Cardiac fibroblast (primary cell): ENCODE measurements at regions not wholly inside any gene's neighbourhood (a gene's known extent, or its start where the extent isn't known, plus 50 kb on each side); places are given as distances from the start of the nearest gene placed in this dataset.
A peak's percentile ranks its signal among the peaks of the same experiment; 100 is the strongest.

ENCODE experiments used
- DNase-seq, 2 donors: peaks; one replicate each; pipeline versions ENCODE4 v3.0.0 to v3.0.0-alpha.2; 2010; ENCODE audit warnings: low read depth in 2 of 2
- H3K4me3 ChIP-seq, 2 donors: replicated peaks in 1 of 2; 1 replicate in 1 of 2; 2 replicates in 1 of 2; pipeline ENCODE4 v1.5.1; 2011; ENCODE audit warnings: low read depth in 2 of 2, low read length in 2 of 2, mild to moderate bottlenecking in 2 of 2, moderate library complexity in 1 of 2
- TF ChIP-seq, protein P1 (sequence below): IDR thresholded peaks from one replicate; pipeline ENCODE4 v1.5.1; 2011; ENCODE audit warnings: low read depth, mild to moderate bottlenecking, low read length, inconsistent platforms

DNA sequence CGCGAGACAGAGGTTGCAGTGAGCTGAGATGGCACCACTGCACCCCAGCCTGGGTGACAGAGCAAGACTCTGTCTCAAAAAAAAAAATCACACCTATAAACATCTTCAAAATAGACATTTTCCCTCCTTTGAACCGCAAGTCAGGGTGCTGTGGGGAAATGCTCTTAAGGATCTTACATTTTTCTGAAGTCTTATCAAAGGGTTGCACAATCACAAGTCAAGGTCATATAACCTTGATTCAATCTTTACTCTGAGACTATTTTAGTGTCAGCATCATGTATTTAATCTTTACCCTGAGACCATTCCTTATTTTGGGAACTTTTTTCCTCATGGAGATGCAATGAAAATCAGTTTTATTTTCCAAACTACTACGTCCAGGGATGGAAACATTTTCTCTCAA is 62.8 kb upstream of the RANBP3L start:
- TF ChIP-seq, protein P1, sequence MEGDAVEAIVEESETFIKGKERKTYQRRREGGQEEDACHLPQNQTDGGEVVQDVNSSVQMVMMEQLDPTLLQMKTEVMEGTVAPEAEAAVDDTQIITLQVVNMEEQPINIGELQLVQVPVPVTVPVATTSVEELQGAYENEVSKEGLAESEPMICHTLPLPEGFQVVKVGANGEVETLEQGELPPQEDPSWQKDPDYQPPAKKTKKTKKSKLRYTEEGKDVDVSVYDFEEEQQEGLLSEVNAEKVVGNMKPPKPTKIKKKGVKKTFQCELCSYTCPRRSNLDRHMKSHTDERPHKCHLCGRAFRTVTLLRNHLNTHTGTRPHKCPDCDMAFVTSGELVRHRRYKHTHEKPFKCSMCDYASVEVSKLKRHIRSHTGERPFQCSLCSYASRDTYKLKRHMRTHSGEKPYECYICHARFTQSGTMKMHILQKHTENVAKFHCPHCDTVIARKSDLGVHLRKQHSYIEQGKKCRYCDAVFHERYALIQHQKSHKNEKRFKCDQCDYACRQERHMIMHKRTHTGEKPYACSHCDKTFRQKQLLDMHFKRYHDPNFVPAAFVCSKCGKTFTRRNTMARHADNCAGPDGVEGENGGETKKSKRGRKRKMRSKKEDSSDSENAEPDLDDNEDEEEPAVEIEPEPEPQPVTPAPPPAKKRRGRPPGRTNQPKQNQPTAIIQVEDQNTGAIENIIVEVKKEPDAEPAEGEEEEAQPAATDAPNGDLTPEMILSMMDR, result no peak
- H3K4me3 ChIP-seq, result no peak overlapping the region
- DNase-seq, result no peak

DNA sequence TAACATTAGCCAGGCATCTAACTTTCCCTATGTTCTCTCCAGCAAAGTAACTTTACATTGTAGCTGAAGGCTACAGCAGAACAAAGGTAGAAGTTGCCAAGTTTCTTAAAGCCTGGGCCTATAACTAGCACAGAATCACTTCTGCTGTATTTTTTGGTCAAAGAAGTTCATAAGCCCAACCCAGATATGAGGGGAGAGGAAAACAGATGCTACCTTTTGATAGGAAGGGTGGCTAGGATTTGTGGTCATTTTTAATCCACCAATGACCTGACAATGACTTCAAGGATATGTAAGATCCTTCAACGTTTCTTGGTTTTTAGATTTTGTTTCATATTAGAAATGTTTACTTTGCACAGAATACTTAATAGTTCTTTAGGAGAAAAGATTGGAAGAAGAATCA is 64.2 kb upstream of the RANBP3L start:
- TF ChIP-seq, protein P1, result no peak
- no peak overlapping the region for H3K4me3 ChIP-seq
- no peak for DNase-seq

DNA sequence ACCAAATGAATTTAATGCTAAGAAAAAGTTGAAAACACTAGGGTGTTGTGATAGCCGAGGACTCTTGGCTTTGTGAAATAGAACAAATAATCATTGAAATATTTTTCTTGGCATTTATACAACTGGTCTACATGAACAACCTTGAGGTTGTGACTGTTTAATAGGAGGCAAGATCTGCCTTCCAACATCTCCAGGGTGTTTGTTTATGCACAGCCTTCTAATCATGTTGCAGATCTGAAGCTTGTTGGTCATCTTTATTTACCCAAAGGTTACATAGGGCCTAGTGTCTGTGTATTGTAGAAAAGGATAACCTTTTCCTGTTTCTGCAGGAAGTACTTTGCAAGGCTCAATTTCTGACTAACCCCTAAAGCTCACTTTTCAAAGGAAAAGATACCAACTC is 65.2 kb upstream of the RANBP3L start:
- peak in 1 of 2 donors; percentile 32 for DNase-seq
- TF ChIP-seq, protein P1, result no peak
- no peak overlapping the region for H3K4me3 ChIP-seq

DNA sequence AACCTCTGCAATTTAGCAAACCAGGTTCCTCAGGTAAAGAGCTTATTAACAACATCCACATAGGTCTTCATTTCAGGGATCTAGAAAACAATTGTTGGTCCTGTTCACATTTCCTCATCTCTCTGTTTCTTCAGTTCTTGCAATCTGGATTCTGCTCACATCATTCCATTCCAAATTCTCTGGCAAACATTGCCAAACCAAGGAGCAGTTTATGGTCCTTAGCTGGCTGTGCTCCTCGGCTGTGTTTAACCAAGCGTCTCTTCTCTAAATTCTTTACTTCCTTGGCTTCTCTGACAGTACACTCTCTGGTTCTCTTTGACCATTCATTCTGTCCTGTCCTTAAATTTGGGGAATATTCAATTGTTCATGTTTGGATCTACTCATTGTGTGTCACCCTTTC is 65.8 kb upstream of the RANBP3L start:
- H3K4me3 ChIP-seq, result no peak overlapping the region
- peak; percentile 24 to 50 for DNase-seq
- TF ChIP-seq, protein P1, result no peak

DNA sequence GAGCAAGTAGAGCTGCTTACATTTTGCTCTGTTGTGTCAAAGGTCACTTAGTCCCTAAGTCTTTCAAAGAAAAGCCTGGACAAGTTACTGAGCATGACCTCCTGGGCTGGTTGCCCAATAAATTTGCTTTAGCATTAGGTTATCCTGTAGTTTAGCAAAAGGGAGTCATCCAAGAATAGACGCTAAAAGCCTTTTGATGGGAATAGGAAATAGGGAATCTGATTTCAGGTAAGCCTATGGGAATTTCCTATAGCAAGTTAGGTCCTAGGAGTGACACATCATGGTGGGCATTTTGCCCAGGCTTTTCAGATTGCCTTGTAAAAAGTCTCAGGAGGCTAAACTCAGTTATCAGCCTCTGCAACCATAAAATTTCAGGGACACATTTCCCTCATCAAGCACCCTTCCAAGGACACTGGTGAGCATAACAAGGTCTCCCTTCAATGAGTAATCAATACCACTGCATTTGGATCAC is 67.6 kb upstream of the RANBP3L start:
- TF ChIP-seq, protein P1, result no peak
- DNase-seq, result peak; percentile 41 to 49
- H3K4me3 ChIP-seq, result no peak overlapping the region

DNA sequence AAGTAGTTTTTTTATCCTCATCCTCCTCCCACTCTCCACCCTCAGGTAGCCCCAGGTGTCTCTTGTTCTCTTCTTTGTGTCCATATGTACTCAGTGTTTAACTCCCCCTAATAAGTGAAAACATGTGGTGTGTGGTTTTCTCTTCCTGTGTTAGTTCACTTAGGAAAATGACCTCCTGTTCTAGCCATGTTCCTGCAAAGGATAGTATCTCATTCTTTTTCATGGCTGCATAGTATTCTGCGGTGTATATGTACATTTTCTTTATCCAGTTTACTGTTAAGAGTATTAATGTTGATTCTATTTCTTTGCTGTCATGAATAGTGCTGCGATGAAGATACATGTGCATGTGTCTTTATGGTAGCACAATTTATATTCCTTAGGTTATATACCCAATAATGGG is 68.4 kb upstream of the RANBP3L start:
- no peak overlapping the region for H3K4me3 ChIP-seq
- TF ChIP-seq, protein P1, result no peak
- no peak for DNase-seq

DNA sequence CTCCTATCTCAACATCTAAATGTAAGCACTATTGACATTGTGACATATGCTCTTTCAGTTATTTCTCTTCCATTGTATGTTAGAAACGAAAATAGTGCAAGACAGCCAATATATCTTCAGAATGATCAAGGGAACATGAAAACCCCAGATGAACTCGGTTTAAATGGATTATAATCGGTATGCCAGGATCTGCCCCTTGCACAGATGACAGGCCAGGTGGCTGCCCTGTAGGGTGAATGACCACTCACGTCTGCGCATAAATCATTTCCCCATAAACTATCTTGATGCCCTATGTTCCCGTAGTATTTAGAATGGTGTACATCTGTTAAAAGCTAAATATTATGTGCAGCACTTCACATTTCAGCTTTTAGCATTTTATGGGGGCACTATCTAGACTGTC is 69.7 kb upstream of the RANBP3L start:
- no peak overlapping the region for H3K4me3 ChIP-seq
- TF ChIP-seq, protein P1, result no peak
- no peak for DNase-seq
